Muscle layer of duodenum (tissue), 2 donors: ENCODE measurements at regions not wholly inside any gene's neighbourhood (a gene's known extent, or its start where the extent isn't known, plus 50 kb on each side); places are given as distances from the start of the nearest gene placed in this dataset.
A peak's percentile ranks its signal among the peaks of the same experiment; 100 is the strongest.

ENCODE experiments used
- H3K27ac ChIP-seq: one replicate; pipeline ENCODE4 v1.7.0; 2013; ENCODE audit warnings: mild to moderate bottlenecking, low read length
- H3K27me3 ChIP-seq: one replicate; pipeline ENCODE4 v1.7.0; 2013; ENCODE audit warnings: low read depth, mild to moderate bottlenecking, control low read depth, low read length
- H3K36me3 ChIP-seq, 2 donors: one replicate each; pipeline ENCODE4 v1.7.0; 2013; ENCODE audit warnings: low read length in 2 of 2, control low read depth in 1 of 2, mild to moderate bottlenecking in 1 of 2; ENCODE audit not compliant: insufficient read depth in 2 of 2, control insufficient read depth in 1 of 2
- H3K4me1 ChIP-seq, 2 donors: one replicate each; pipeline ENCODE4 v1.7.0; 2013; ENCODE audit warnings: low read length in 2 of 2, mild to moderate bottlenecking in 2 of 2, control low read depth in 1 of 2, moderate library complexity in 1 of 2; ENCODE audit not compliant: insufficient read depth in 2 of 2, control insufficient read depth in 1 of 2
- H3K4me3 ChIP-seq, 2 donors: one replicate each; pipeline ENCODE4 v1.7.0; 2013; ENCODE audit warnings: low read length in 2 of 2, low read depth in 1 of 2, mild to moderate bottlenecking in 1 of 2
- H3K9me3 ChIP-seq, 2 donors: one replicate each; pipeline ENCODE4 v1.7.0; 2013; ENCODE audit warnings: low read length in 2 of 2, control low read depth in 1 of 2, mild to moderate bottlenecking in 1 of 2; ENCODE audit not compliant: control insufficient read depth in 1 of 2
- donor health status: healthy.

DNA sequence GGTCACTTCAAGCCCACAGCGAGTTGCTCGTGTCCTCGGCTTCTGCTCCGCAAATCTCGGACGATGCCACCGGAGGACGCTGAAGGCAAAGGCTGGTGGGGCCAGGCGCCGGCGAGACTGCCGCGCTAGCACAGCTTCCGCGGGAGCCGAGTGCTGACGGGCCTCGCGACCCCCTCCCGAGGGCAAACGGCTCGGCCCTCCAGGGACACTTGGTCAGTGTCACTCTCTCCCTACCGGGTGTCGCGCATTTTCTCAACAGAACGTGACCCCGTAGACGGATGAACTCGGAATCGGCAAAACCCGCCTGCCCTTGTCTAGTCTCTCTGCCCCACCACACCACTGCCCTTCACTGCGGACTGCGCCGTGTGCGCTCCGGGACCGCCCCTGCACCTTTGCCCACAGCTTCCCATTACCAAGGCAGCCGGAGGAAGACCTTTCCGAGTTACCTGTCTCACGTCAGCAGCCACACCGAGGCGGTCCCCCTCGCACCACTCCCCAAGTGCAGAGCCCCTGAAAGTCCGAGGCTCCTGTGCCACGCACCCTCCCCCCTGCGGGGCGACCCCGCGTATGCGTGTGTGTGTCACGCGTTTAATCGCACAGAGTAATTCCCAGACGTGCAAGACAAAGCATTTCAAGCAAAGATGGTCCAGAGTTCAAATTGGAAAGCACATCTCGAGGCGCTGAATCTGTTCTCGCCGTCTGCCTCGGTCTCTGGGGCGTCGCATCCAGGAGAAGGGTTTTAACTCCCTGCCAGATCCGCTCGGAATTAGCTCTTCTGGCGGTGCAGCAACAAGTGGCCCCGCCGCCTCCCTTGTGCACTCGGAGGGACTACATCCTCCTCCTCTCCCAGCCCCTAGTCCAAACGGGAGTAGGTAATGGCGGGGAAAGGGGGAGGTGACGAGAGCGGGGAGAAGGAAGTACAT lies 245.0 kb upstream of the TOPAZ1 start:
- Histone ChIP-seq H3K27me3 (peaks cover 63% of the 10 kb centered on the region), H3K36me3 (no peaks in the 10 kb centered on the region), H3K4me1 (peaks cover 9 to 52% of the 10 kb centered on the region in 2 donors), H3K4me3 (peak overlapping the region; percentile 44 to 51), H3K27ac (no peak overlapping the region), H3K9me3 (peaks cover 0 to 11% of the 10 kb centered on the region in 2 donors)

GRCh38 chr3:43997316-43997715 lies 244.4 kb upstream of the TOPAZ1 start:
- H3K27ac ChIP-seq: no peak overlapping the region
- peaks cover 9 to 52% of the 10 kb centered on the region in 2 donors for H3K4me1 ChIP-seq
- H3K4me3 ChIP-seq: peak overlapping the region; percentile 44 to 80
- H3K9me3 ChIP-seq: peaks cover 0 to 11% of the 10 kb centered on the region in 2 donors
- H3K27me3 ChIP-seq: peaks cover 63% of the 10 kb centered on the region
- no peaks in the 10 kb centered on the region for H3K36me3 ChIP-seq

DNA sequence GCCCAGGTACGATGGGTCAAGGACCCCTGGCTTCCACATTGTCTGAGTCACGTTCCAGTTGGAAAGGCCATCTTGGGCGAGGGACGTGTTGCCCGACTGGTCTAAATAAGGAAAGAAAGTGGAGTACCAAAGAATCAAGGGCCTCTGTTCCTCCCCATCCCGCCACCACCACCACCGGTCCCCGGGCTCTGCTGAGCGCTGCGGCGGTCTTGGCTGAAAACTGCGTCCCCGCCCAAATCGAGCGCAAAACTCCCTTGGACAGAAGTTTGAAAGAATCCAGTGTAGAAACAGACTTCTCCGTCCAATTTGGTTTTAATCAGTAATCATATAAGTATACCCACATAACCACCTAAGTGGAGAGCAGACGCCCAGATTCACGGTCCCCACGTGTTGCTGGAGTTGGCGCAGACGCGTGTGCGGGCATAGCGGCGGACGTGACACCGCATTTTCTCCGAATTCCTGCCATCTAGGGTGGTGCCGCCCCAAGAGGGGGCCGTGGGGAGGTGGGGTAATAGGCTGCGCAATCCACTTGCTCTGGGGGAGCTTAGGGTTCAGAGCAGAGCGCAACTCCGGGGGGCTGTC lies 243.8 kb upstream of the TOPAZ1 start:
- H3K4me3 ChIP-seq: peak overlapping the region; percentile 50 to 80
- H3K27ac ChIP-seq: no peak overlapping the region
- H3K4me1 ChIP-seq: peaks cover 9 to 52% of the 10 kb centered on the region in 2 donors
- H3K27me3 ChIP-seq: peaks cover 63% of the 10 kb centered on the region
- no peaks in the 10 kb centered on the region for H3K36me3 ChIP-seq
- peaks cover 0 to 10% of the 10 kb centered on the region in 2 donors for H3K9me3 ChIP-seq

DNA sequence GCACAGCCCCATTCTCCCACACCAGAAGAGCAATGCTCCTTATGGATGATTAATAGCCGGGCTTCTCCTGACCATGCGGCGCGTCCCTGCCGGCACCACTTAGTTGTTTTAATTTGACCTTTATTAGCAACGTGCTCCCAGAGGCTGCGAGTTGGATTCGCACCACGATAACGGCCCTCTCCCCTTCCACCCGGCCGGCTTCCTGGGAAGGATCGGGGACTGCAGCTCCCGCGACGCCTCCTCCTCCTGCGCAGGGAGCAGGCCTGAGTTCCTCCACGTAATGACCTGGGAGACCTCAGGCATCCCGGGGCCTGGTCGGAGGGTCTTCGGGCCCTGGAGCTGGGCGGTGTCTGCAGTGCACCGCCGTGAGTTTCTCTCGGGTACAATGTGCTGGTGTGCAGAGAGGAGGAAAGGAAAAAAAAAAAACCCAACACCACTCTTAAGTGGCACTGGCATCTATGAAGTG lies 243.3 kb upstream of the TOPAZ1 start:
- H3K36me3 ChIP-seq: no peaks in the 10 kb centered on the region
- peaks cover 9 to 52% of the 10 kb centered on the region in 2 donors for H3K4me1 ChIP-seq
- peaks cover 63% of the 10 kb centered on the region for H3K27me3 ChIP-seq
- peak overlapping the region; percentile 50 to 80 for H3K4me3 ChIP-seq
- peaks cover 0 to 5% of the 10 kb centered on the region in 2 donors for H3K9me3 ChIP-seq
- no peak overlapping the region for H3K27ac ChIP-seq

DNA sequence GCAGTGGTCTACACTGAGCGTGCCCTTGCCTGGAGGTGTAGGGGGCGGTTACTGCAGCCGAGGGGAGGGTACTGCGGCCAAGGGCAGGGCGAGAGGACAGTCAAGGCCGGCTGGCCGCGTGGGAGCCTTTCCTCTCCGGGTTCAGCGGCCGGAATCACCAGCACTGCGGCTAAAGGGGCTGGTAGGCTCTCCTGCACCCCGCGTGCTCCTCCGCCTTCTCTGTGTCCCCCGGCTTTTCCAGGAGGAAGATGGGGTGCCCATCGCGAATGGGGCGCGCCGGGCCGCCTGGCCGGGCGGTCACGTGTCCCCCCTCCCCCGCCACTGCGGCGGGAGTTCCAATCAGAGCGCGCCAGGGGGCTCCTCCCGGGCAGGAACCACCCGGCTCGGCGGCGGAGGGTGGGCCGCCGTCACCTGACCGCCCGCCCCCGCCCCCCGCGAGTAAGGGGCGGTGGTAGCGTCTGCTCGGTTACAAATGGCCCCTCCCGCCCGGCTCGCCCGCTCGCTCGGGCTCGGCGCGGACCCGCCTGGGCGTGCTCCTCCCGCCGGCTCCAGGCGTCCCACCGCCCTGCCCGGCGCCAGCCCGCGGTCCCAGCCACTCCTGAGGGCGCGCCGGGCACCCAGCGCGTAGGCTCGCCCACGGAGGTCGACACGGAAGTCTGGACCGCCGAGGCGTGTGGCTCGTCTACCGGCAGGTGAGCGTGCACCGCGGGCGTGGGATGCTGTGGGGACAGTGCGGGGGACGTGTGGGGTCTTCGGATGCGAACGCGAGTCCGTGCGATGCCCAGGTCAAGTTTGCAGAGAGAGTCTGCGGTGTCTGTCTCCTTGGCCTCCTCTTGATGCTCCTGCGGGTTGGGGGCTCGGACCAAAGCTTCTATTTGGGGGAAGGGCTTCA lies 242.6 kb upstream of the TOPAZ1 start:
- Histone ChIP-seq H3K36me3 (no peaks in the 10 kb centered on the region), H3K4me1 (peaks cover 9 to 52% of the 10 kb centered on the region in 2 donors), H3K27ac (no peak overlapping the region), H3K4me3 (peak overlapping the region; percentile 50 to 80), H3K27me3 (peaks cover 56% of the 10 kb centered on the region), H3K9me3 (peaks cover 0 to 4% of the 10 kb centered on the region in 2 donors)

- no peak overlapping the region for H3K27ac ChIP-seq
- peaks cover 0 to 4% of the 10 kb centered on the region in 2 donors for H3K9me3 ChIP-seq
- no peaks in the 10 kb centered on the region for H3K36me3 ChIP-seq
- H3K27me3 ChIP-seq: peaks cover 49% of the 10 kb centered on the region
- peak overlapping the region; percentile 26 to 80 for H3K4me3 ChIP-seq
- peaks cover 9 to 48% of the 10 kb centered on the region in 2 donors for H3K4me1 ChIP-seq
These were observed 241.9 kb upstream of the TOPAZ1 start for GRCh38 chr3:43999728-44000319.

- Histone ChIP-seq H3K27me3 (peaks cover 43% of the 10 kb centered on the region), H3K4me1 (peaks cover 9 to 41% of the 10 kb centered on the region in 2 donors), H3K9me3 (peaks cover 0 to 4% of the 10 kb centered on the region in 2 donors), H3K4me3 (no peak overlapping the region), H3K36me3 (no peaks in the 10 kb centered on the region), H3K27ac (no peak overlapping the region)
These were observed 241.1 kb upstream of the TOPAZ1 start for GRCh38 chr3:44000586-44000985.

DNA sequence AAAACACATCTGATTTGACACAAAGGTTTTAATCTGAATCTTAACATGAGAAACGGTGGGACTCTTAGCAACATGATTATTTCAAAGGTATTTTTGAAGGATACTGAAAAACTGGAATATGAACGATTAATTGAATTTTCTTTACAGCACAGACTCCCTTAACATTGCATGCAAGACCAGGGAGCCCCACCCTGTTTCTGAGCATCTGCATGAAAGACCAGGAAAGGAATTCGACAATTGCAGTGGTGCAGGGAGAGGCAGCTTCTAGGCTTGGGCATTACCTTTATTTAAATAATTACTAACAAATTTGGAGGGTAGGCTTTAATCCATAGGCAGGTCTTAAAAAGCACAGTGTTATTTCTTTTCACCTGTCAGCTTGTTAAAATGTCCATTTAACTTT lies 240.6 kb upstream of the TOPAZ1 start:
- H3K4me1 ChIP-seq: peaks cover 9 to 36% of the 10 kb centered on the region in 2 donors
- no peak overlapping the region for H3K27ac ChIP-seq
- H3K9me3 ChIP-seq: peaks cover 0 to 4% of the 10 kb centered on the region in 2 donors
- H3K4me3 ChIP-seq: no peak overlapping the region
- H3K27me3 ChIP-seq: peaks cover 38% of the 10 kb centered on the region
- no peaks in the 10 kb centered on the region for H3K36me3 ChIP-seq

GRCh38 chr3:44003801-44004200 lies 237.9 kb upstream of the TOPAZ1 start:
- H3K4me3 ChIP-seq: no peak overlapping the region
- no peak overlapping the region for H3K27ac ChIP-seq
- H3K27me3 ChIP-seq: peaks cover 13% of the 10 kb centered on the region
- H3K36me3 ChIP-seq: no peaks in the 10 kb centered on the region
- H3K4me1 ChIP-seq: peaks cover 0 to 9% of the 10 kb centered on the region in 2 donors
- peaks cover 0 to 4% of the 10 kb centered on the region in 2 donors for H3K9me3 ChIP-seq

GRCh38 chr3:44011680-44012079 lies 230.0 kb upstream of the TOPAZ1 start:
- H3K36me3 ChIP-seq: no peaks in the 10 kb centered on the region
- H3K27me3 ChIP-seq: no peaks in the 10 kb centered on the region

More at GRCh38 chr3:44011680-44012079, 230.0 kb upstream of the TOPAZ1 start:
- no peaks in the 10 kb centered on the region for H3K9me3 ChIP-seq
- no peak overlapping the region for H3K27ac ChIP-seq
- H3K4me3 ChIP-seq: no peak overlapping the region
- no peaks in the 10 kb centered on the region for H3K4me1 ChIP-seq
